ENCODE measurements at regions not wholly inside any gene's neighbourhood (a gene's known extent, or its start where the extent isn't known, plus 50 kb on each side); places are given as distances from the start of the nearest gene placed in this dataset.
A peak's percentile ranks its signal among the peaks of the same experiment; 100 is the strongest.
"Not testable (repeated sequence)": the region's sequence is repeated elsewhere in the genome, so short reads cannot be mapped to it uniquely, and the experiment has no call there.

GRCh38 chr10:36026081-36026480, 384.0 kb upstream of the FZD8 start:
- DNase-seq = no peak

DNA sequence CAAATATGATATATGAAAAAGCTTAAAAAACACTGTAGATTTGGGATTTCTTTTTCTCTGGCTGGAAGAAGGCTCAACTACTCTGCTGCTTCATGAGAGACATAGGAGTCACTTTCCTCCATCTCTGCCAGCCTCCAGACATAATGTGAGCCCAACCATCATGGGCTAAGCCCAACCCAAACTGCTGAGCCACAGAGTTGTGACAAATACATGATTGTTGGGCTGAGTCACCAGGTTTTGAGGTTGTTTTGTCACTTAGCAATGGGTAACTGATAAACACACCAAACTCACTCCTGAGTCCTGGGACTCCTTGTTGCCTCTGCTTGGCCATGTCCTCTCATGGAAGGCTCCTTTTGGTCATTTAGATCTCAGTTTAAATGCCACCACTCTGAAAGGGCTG, 381.8 kb upstream of the FZD8 start:
- no peak for DNase-seq

DNA sequence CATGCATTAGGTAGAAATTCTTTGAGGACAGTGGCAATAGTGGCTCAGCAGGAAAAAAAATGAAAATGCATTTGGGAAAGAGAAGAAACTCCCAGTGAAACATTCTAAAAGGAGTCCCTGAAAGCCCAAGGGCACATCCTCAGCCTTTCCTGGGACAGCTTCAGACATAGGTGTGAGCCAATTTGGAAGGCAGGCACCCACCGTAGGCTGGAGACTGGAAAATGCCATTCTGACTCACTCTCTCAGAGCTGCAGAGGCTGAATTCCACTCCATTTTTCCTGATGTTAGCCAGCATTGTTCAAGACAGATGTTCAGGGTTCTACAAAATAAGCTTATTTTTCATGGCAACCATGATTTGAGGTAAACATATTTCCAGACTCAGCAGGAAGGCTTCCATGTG, 379.0 kb upstream of the FZD8 start:
- DNase-seq = no peak

DNA sequence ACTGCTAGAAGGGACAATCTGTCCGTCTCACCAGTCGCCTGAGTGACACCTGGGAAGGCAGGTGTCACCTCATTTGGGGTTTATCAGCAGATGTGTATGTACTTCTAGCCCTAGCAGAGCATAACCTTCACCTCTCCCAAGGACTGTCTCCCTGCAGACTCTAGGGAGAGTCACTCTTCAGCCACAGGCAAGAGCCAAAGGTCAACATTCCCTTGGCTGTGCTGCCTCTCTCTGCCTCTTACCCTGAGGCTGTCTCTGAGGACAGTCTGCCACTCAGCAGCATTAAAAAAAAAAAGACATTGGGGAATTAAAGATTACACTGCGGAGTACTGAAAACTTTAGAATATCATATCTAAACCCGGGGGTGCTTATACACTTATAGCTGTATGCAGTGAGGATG, 377.7 kb upstream of the FZD8 start:
- DNase-seq = no peak

DNA sequence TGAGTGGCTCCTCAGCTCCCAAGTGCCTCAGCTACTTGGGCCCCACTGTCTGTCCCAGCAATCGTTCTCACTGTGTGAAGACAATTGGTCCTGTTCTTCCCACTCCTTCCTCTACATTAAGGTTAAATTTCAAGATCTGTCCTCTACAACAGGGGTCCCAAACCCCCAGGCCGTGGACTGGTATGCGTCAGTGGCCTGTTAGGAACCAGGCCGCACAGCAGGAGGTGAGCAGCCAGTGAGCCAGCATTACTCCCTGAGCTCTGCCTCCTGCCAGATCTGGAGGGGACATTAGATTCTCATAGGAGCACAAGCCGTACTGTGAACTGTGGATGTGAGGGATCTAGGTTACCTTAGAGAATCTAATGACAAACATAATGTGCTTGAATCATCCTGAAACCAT, 376.9 kb upstream of the FZD8 start:
- DNase-seq = no peak

GRCh38 chr10:36017137-36017536, 375.0 kb upstream of the FZD8 start:
- DNase-seq = no peak

DNA sequence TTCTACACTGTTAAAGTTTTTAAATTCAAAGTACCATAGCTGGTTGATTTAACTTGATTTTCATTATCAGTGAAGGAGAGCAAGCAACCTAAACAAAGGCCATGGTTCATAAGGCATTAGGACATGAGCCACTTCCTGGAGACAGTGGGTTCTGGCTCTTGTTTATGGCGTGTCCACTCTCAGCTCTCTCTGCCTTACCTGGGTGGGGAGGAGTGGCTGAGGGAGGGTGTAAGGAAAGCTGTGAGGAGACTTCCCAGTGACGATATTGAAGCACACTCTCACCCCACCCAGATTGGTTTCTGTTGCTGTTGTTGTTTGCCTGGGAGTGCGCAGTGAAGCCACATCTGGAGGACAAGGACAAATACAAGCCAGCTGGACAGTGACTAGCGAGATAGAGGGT, 365.3 kb upstream of the FZD8 start:
- DNase-seq = no peak

DNA sequence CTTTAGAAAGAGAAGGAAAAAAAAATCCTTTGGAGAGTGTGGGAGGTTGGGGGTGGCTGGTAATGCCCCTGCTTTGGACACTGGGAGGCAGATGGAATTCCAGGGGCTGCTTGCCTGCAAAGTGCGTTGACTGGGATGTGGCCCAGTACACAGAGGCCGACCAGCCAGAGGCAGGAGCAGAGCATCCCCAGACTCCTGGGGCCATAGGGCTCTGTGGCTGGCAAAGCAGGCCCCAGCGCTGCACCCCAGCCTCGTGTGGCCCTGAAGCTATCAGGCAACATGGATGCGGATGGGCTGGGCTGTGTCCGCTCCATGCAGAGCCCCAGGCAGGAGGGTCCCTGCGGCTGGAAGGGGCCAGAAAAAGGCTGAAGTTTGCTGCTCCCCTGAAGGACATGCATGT, 361.6 kb upstream of the FZD8 start:
- no peak for DNase-seq

- no peak for DNase-seq
Observed at GRCh38 chr10:36003031-36003600, 361.0 kb upstream of the FZD8 start.

DNA sequence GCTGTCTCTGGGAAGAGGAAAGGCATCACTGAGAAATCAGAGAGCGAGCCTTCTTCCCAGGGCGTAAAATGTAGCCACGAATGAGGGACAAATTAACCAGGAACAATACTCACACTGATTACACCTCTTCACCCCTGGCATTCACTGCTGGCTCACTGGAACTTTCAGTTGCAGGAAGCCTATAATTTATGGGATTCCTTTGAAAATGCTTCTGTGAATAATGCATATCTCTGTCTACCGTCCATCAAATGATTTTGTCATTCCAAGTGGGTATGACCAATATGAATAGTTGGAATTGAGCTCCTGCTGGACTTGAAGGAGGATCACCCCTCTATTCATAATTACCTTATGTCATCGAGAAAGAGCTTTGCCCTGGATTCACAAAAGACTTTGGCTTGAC, 360.3 kb upstream of the FZD8 start:
- DNase-seq = no peak

GRCh38 chr10:36000754-36001153, 358.7 kb upstream of the FZD8 start:
- not testable (repeated sequence) for DNase-seq

- DNase-seq = peak; percentile 86
Observed at GRCh38 chr10:35998026-35998425, 355.9 kb upstream of the FZD8 start.

GRCh38 chr10:35995485-35995884, 353.4 kb upstream of the FZD8 start:
- DNase-seq = no peak

GRCh38 chr10:35993591-35994515, 351.8 kb upstream of the FZD8 start:
- no peak for DNase-seq

DNA sequence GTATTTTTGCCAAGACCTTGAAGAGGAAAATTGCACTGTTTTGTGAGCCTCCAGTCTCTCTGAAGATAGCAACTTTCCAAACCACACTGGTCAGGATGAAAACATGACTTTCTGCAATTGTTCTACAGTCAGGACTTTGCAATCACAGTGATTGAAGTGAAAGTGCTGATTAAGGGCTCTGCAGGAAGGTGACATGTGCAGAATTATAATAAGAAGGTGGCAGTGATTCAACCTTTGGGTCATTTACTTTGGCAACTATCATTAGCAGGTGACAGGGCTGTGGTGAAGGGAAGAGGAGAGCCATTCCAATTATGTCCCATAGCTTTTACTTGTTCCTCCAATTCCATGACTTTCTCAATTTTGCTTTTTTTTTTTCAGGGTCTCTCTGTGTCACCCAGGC, 350.0 kb upstream of the FZD8 start:
- no peak for DNase-seq

- no peak for DNase-seq
Observed at GRCh38 chr10:35986756-35987502, 344.8 kb upstream of the FZD8 start.

- no peak for DNase-seq
Observed at GRCh38 chr10:35979116-35979515, 337.0 kb upstream of the FZD8 start.

DNA sequence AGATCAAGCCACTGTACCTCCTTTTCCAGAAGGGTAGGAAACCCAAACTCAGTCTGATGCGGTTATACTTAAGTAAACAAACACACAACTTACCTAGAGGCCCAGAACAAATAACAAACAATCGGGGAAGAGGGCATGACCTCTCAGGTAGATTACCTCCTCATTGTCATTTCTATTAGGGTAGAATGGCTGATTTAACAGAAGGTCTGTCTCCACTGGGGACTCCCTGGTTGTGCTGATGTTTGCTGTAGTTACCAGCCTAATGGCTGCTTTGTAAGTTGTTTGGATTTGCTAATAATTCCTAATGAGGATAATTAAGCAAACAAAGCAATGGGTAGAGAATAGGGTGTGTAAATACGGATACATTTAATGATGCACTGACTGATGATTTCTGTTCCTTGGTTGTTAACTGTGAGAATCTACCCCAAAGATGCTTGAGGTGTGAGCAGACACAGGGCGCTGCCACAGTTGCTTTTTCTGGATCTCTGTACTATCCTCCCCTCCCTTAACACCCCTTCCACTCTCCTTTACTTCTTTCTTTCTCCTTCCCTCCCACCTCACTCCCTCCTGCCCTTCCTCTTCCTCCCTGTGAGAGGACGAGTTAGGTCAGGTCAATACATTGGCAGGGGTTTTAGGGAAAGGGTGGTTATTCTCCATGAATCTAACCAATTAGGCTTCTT, 332.0 kb upstream of the FZD8 start:
- DNase-seq = not testable (repeated sequence)

DNA sequence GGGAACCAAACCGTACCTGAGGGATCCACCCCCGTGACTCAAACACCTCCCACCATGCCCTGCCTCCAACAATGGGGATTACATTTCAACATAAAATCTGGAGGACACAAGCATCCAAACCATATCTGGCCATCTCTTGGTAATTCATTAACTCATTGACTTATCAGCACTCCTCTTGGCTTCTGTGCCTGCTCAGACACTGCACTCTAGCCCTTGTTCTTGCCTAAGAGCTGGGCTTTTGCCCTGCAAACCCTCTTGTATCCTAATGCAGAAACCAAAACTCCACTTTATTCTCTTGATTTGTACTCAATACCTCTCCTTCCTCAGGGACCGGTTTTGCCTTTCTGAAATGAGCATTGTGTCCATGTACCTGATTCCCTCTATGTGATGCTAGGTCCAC, 330.2 kb upstream of the FZD8 start:
- DNase-seq = no peak

GRCh38 chr10:35971397-35971796, 329.3 kb upstream of the FZD8 start:
- no peak for DNase-seq

DNA sequence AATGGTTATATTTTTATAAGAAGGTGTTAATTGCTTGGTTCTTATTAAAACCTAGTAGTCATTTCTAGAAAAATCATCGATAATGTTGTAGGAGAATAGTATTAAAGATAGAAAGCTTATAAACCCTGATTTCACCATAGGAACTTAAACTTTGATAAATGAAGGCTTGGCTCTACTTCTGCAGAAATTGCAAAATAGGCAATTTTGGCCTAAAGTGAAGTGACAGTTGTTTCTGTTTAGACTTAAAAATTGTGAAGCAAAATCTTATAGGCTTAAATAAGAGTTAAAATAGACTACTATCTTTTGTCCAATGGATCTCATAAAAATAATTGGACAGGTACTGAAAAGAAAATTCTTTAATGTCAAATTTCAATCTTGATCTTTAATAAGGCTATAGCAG, 321.6 kb upstream of the FZD8 start:
- no peak for DNase-seq

- DNase-seq = no peak
Observed at GRCh38 chr10:35961501-35961900, 319.4 kb upstream of the FZD8 start.

DNA sequence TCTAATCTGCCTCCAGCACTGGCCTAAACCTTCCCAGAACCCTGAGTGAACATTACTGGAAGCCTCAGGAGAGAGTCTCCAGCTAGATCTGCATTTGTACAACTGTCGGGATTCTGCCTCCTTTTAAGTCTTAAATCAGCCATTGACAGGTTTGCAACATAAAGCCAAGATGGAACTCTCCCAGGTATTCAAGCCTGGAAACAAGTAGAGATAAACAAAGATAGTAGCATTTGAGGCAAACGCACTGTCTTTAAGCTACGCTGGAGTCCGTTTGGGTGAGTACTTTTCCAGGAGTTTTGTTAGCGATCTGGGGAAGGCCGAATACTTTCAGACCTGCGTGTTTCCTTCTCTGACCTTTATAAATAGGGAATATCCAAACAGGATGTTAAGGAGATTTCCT, 317.2 kb upstream of the FZD8 start:
- DNase-seq = no peak
